Stomach (tissue), 4 donors: ENCODE measurements at regions not wholly inside any gene's neighbourhood (a gene's known extent, or its start where the extent isn't known, plus 50 kb on each side); places are given as distances from the start of the nearest gene placed in this dataset.

Source experiments
- POLR2A ChIP-seq, 4 donors: fragments of 450-650 bp; IDR thresholded peaks; one replicate each; pipeline ENCODE4 v1.6.1; 2016; ENCODE audit warnings: antibody characterized with exemption in 4 of 4, control low read depth in 2 of 4, mild to moderate bottlenecking in 1 of 4, moderate library complexity in 1 of 4
- TF ChIP-seq, protein P1 (sequence below), 7 experiments: fragments of 450-650 bp in 4 of 7; fragments of 200-600 bp in 3 of 7; sonication (generic) in 3 of 7; IDR thresholded peaks; one replicate each; pipeline ENCODE4 v1.5.1; 2016 to 2019; ENCODE audit warnings: antibody characterized with exemption in 7 of 7, control low read depth in 2 of 7, mild to moderate bottlenecking in 1 of 7

DNA sequence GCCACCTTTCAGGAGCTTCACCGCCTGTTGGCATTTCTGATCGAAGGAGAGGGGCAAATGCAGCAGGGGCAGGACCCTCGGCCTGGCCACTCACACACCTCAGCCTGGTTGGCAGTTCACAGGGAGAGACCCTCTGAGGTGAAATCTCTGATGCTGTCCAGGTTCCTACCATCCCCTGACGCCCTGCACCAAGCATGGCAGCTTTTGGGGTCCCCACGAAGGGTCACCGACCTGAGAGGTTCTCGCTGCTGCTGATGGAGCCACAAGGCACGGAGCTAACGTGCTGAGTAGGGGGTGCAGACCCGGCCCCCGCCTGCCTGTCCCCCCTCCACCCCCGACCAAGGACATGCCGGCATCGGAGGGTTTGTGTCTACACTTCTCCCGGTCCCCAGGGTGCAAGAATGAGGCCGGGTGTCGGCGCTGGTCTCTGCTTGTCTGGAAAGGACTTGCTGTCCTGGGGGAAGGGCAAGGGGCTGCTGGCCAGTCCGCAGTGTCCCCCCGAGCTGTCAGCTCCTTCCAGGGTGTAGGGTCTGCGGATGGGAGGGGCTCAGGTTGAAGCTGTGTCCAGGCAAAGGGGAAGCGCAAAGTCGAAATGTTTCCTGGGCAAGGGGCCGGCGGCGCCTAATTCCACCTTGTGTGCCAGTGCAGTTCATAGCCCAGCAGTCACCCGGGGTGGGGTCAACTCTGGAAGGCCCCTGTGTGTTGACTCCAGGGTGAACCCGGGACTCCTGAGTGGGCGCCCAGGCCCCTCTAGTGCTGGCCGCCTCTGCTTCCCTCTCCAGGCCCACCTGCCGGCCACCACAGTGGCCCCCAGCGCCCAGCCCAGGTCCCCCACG is 132.6 kb downstream of the DNAJB6 start:
- TF ChIP-seq, protein P1, sequence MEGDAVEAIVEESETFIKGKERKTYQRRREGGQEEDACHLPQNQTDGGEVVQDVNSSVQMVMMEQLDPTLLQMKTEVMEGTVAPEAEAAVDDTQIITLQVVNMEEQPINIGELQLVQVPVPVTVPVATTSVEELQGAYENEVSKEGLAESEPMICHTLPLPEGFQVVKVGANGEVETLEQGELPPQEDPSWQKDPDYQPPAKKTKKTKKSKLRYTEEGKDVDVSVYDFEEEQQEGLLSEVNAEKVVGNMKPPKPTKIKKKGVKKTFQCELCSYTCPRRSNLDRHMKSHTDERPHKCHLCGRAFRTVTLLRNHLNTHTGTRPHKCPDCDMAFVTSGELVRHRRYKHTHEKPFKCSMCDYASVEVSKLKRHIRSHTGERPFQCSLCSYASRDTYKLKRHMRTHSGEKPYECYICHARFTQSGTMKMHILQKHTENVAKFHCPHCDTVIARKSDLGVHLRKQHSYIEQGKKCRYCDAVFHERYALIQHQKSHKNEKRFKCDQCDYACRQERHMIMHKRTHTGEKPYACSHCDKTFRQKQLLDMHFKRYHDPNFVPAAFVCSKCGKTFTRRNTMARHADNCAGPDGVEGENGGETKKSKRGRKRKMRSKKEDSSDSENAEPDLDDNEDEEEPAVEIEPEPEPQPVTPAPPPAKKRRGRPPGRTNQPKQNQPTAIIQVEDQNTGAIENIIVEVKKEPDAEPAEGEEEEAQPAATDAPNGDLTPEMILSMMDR (IDR thresholded peaks at IDR 0.05): no peak
- no peak for TF ChIP-seq POLR2A (IDR thresholded peaks at IDR 0.05)
